HEK293 (cell line): ENCODE measurements at regions not wholly inside any gene's neighbourhood (a gene's known extent, or its start where the extent isn't known, plus 50 kb on each side); places are given as distances from the start of the nearest gene placed in this dataset.

Experiments
- CTCF ChIP-seq: fragments of 450-650 bp; formaldehyde crosslinking; IDR thresholded peaks from 2 replicates; pipeline ENCODE4 v1.5.1; 2016; ENCODE audit warnings: missing biosample characterization, missing genetic modification characterization
- SP2 ChIP-seq: fragments of 450-650 bp; formaldehyde crosslinking; IDR thresholded peaks from 2 replicates; pipeline ENCODE4 v1.5.1; 2016; ENCODE audit warnings: missing biosample characterization, missing genetic modification characterization
- YY1 ChIP-seq: fragments of 450-650 bp; formaldehyde crosslinking; IDR thresholded peaks from 2 replicates; pipeline ENCODE4 v1.5.1; 2018; ENCODE audit warnings: missing biosample characterization, missing genetic modification characterization

- TF ChIP-seq YY1 (tag by site-specific recombination), result 0 out of 2 replicates have a peak, but pooled peaks have one; percentile 38
- no peak; the same call in 1 of the 2 replicates for TF ChIP-seq CTCF (tag by site-specific recombination)
- TF ChIP-seq SP2 (tag by site-specific recombination), result no peak
Observed at GRCh38 chr1:232868793-232869491, 63.7 kb downstream of the MAP10 start.
